Right cardiac atrium (tissue), 5 donors: ENCODE measurements at regions not wholly inside any gene's neighbourhood (a gene's known extent, or its start where the extent isn't known, plus 50 kb on each side); places are given as distances from the start of the nearest gene placed in this dataset.
"Not testable (repeated sequence)": the region's sequence is repeated elsewhere in the genome, so short reads cannot be mapped to it uniquely, and the experiment has no call there.

ENCODE experiments used
- ATAC-seq, 2 donors: fragments of 200-7000 bp; cut with Tn5 transposase; one replicate each; pipeline versions ENCODE4 v1.8.0 to v1.9.1; 2020; ENCODE audit warnings: moderate library complexity in 2 of 2, mild to moderate bottlenecking in 1 of 2
- DNase-seq, 3 donors: peaks; one replicate each; pipeline ENCODE4 v3.0.0-alpha.2; 2020
- H3K27ac ChIP-seq: one replicate; pipeline ENCODE4 v1.5.1; 2013; ENCODE audit warnings: mild to moderate bottlenecking, low read length, control low read depth, moderate library complexity
- H3K27me3 ChIP-seq: one replicate; pipeline ENCODE4 v1.6.1; 2013; ENCODE audit not compliant: control insufficient read depth, insufficient read depth
- H3K4me1 ChIP-seq: one replicate; pipeline ENCODE4 v1.6.1; 2013; ENCODE audit warnings: low read length; ENCODE audit not compliant: control insufficient read depth, insufficient read depth
- H3K4me3 ChIP-seq: one replicate; pipeline ENCODE4 v1.5.1; 2013; ENCODE audit warnings: low read length, control low read depth
- H3K9me3 ChIP-seq: one replicate; pipeline ENCODE4 v1.6.1; 2013; ENCODE audit warnings: low read length; ENCODE audit not compliant: control insufficient read depth
- WGBS: extraction: QIAGEN DNeasy Blood & Tissue Kit; methylation state at CpG from one replicate; pipeline ENCODE4 v1.1.7; 2013; 5-methylcytosine and 5-hydroxymethylcytosine counted together
- intact Hi-C, 4 donors: fragments of 100-400 bp; cut with DNase I; formaldehyde crosslinking; loops; one replicate each; pipeline versions ENCODE4 v1.11.0 to v1.14.0; 2022 to 2023
- donor health status: healthy with polysubstance abuse.
- donor health status: DM: no; HTN: yes; CAD: no.
- donor health status: DM: no; HTN: no; CAD: no.
- donor health status: DM: no; HTN: yes; CAD: no; lungs with severe emphysema.
- donor health status: DM: yes; HTN: yes; CAD: no.

GRCh38 chr13:40048551-40048950 is 393.1 kb downstream of the COG6 start:
- H3K4me3 ChIP-seq, result no peak overlapping the region
- H3K27ac ChIP-seq, result no peak overlapping the region
- WGBS, result 69% methylated on average over 5 of the region's 5 CpGs
- no peaks in the 10 kb centered on the region for H3K27me3 ChIP-seq
- intact Hi-C loops, result no loop called here
- DNase-seq (no peak), ATAC-seq (no peak)
- H3K9me3 ChIP-seq, result no peaks in the 10 kb centered on the region
- no peaks in the 10 kb centered on the region for H3K4me1 ChIP-seq

GRCh38 chr13:40052954-40053353 is 397.5 kb downstream of the COG6 start:
- Histone ChIP-seq H3K9me3 (no peaks in the 10 kb centered on the region), H3K27ac (no peak overlapping the region), H3K4me3 (no peak overlapping the region), H3K27me3 (no peaks in the 10 kb centered on the region), H3K4me1 (no peaks in the 10 kb centered on the region)
- DNase-seq, result no peak
- ATAC-seq, result no peak
- intact Hi-C loops, result no loop called here

GRCh38 chr13:40053401-40053800 is 397.9 kb downstream of the COG6 start:
- Histone ChIP-seq H3K4me3 (no peak overlapping the region), H3K27me3 (no peaks in the 10 kb centered on the region), H3K9me3 (no peaks in the 10 kb centered on the region), H3K27ac (no peak overlapping the region), H3K4me1 (no peaks in the 10 kb centered on the region)
- WGBS, result 93% methylated on average over 4 of the region's 4 CpGs
- intact Hi-C loops, result no loop called here
- no peak for DNase-seq
- no peak for ATAC-seq

GRCh38 chr13:40054422-40054821 is 399.0 kb downstream of the COG6 start:
- ATAC-seq, intact Hi-C loops, H3K9me3 ChIP-seq, DNase-seq, H3K27me3 ChIP-seq, H3K4me3 ChIP-seq, H3K4me1 ChIP-seq, H3K27ac ChIP-seq: not testable (repeated sequence)
- WGBS, result no CpG with 5 or more reads among the region's 3 CpGs

- Histone ChIP-seq H3K4me3 (no peak overlapping the region), H3K4me1 (peaks cover 5% of the 10 kb centered on the region), H3K27ac (no peak overlapping the region), H3K27me3 (no peaks in the 10 kb centered on the region), H3K9me3 (no peaks in the 10 kb centered on the region)
- intact Hi-C loops, result no loop called here
- 90% methylated on average over 4 of the region's 4 CpGs for WGBS
- ATAC-seq (no peak), DNase-seq (no peak)
Measured at GRCh38 chr13:40056898-40057619, 401.6 kb downstream of the COG6 start.

GRCh38 chr13:40058757-40059236 is 403.3 kb downstream of the COG6 start:
- Histone ChIP-seq H3K27ac (no peak overlapping the region), H3K4me1 (peaks cover 5% of the 10 kb centered on the region), H3K4me3 (no peak overlapping the region), H3K27me3 (no peaks in the 10 kb centered on the region), H3K9me3 (no peaks in the 10 kb centered on the region)
- intact Hi-C loops, result no loop called here
- ATAC-seq (no peak), DNase-seq (no peak)
- 96% methylated on average over 3 of the region's 3 CpGs for WGBS

GRCh38 chr13:40059540-40060232 is 404.2 kb downstream of the COG6 start:
- Histone ChIP-seq H3K9me3 (no peaks in the 10 kb centered on the region), H3K27ac (no peak overlapping the region), H3K27me3 (no peaks in the 10 kb centered on the region), H3K4me3 (no peak overlapping the region), H3K4me1 (peaks cover 5% of the 10 kb centered on the region)
- ATAC-seq, result no peak
- no peak for DNase-seq
- 75% methylated on average over 8 of the region's 8 CpGs for WGBS
- intact Hi-C loops, result loop anchor here in 1 of 4 donors (10.0 kb wide), 1 partner anchor 625 kb away; no protein-coding TSS in a partner anchor

- intact Hi-C loops, result loop anchor here in 1 of 4 donors (10.0 kb wide), 1 partner anchor 624 kb away; no protein-coding TSS in a partner anchor
- DNase-seq, result peak; percentile 57 to 77 (median 61)
- no peak overlapping the region for H3K27ac ChIP-seq
Measured at GRCh38 chr13:40060296-40061007, 405.0 kb downstream of the COG6 start.

GRCh38 chr13:40061466-40062450 is 406.3 kb downstream of the COG6 start:
- no peaks in the 10 kb centered on the region for H3K9me3 ChIP-seq
- H3K4me1 ChIP-seq, result peaks cover 5% of the 10 kb centered on the region
- DNase-seq (peak in 1 of 3 donors; percentile 21), ATAC-seq (peak in 1 of 2 donors; percentile 22)
- WGBS, result 72% methylated on average over 7 of the region's 7 CpGs
- no peaks in the 10 kb centered on the region for H3K27me3 ChIP-seq
- H3K4me3 ChIP-seq, result no peak overlapping the region
- intact Hi-C loops, result loop anchor here in 1 of 4 donors (10.0 kb wide), 1 partner anchor 623 kb away; no protein-coding TSS in a partner anchor
- no peak overlapping the region for H3K27ac ChIP-seq

More at GRCh38 chr13:40060296-40061007, 405.0 kb downstream of the COG6 start:
- H3K4me1 ChIP-seq, result peaks cover 5% of the 10 kb centered on the region
- peak; percentile 62 to 76 for ATAC-seq
- H3K9me3 ChIP-seq, result no peaks in the 10 kb centered on the region
- WGBS, result 63% methylated on average over 4 of the region's 4 CpGs
- H3K4me3 ChIP-seq, result no peak overlapping the region
- H3K27me3 ChIP-seq, result no peaks in the 10 kb centered on the region

- peak in 1 of 3 donors; percentile 54 for DNase-seq
- Histone ChIP-seq H3K4me1 (peaks cover 5% of the 10 kb centered on the region), H3K4me3 (no peak overlapping the region), H3K27ac (no peak overlapping the region), H3K9me3 (no peaks in the 10 kb centered on the region), H3K27me3 (no peaks in the 10 kb centered on the region)
- intact Hi-C loops, result loop anchor here in 1 of 4 donors (10.0 kb wide), 1 partner anchor 622 kb away; no protein-coding TSS in a partner anchor
- ATAC-seq, result no peak
- 51% methylated on average over 8 of the region's 8 CpGs for WGBS
Measured at GRCh38 chr13:40063278-40063698, 407.8 kb downstream of the COG6 start.
